ENCODE measurements at regions not wholly inside any gene's neighbourhood (a gene's known extent, or its start where the extent isn't known, plus 50 kb on each side); places are given as distances from the start of the nearest gene placed in this dataset.
"Not testable (repeated sequence)": the region's sequence is repeated elsewhere in the genome, so short reads cannot be mapped to it uniquely, and the experiment has no call there.

GRCh38 chr5:36739751-36740221 lies 133.4 kb downstream of the SLC1A3 start:
- no peak overlapping the region for H3K4me3 ChIP-seq (ENCODE audit: low read length)
- WGBS (ENCODE audit: insufficient coverage, insufficient read length) = no CpG with 5 or more reads among the region's 5 CpGs
- peaks cover 1% of the 10 kb centered on the region; the same call in 1 of the 2 replicates for H3K4me1 ChIP-seq (ENCODE audit: control insufficient read depth, insufficient read depth, low read length)
- peak; percentile 72 for DNase-seq (ENCODE audit: low read depth, low spot score)
- no peaks in the 10 kb centered on the region for H3K9me3 ChIP-seq (ENCODE audit: control insufficient read depth, insufficient read depth, low read length)
- no peaks in the 10 kb centered on the region for H3K36me3 ChIP-seq (ENCODE audit: control insufficient read depth, insufficient read depth, low read length)
- no peak overlapping the region for H3K27ac ChIP-seq (ENCODE audit: low read length)
- no peaks in the 10 kb centered on the region for H3K27me3 ChIP-seq (ENCODE audit: control insufficient read depth, insufficient read depth, low read length)

- H3K4me3 ChIP-seq (ENCODE audit: low read length) = no peak overlapping the region
- H3K27ac ChIP-seq (ENCODE audit: low read length) = no peak overlapping the region
- H3K9me3 ChIP-seq (ENCODE audit: control insufficient read depth, insufficient read depth, low read length) = no peaks in the 10 kb centered on the region
- DNase-seq (ENCODE audit: low read depth, low spot score) = no peak
- H3K36me3 ChIP-seq (ENCODE audit: control insufficient read depth, insufficient read depth, low read length) = no peaks in the 10 kb centered on the region
- H3K4me1 ChIP-seq (ENCODE audit: control insufficient read depth, insufficient read depth, low read length) = peaks cover 1% of the 10 kb centered on the region; the same call in 1 of the 2 replicates
- no CpG with 5 or more reads among the region's 8 CpGs for WGBS (ENCODE audit: insufficient coverage, insufficient read length)
- no peaks in the 10 kb centered on the region for H3K27me3 ChIP-seq (ENCODE audit: control insufficient read depth, insufficient read depth, low read length)
Observed at GRCh38 chr5:36740259-36740898, 134.0 kb downstream of the SLC1A3 start.

- no peaks in the 10 kb centered on the region for H3K36me3 ChIP-seq (ENCODE audit: control insufficient read depth, insufficient read depth, low read length)
- no peak overlapping the region for H3K4me3 ChIP-seq (ENCODE audit: low read length)
- WGBS (ENCODE audit: insufficient coverage, insufficient read length) = no CpG with 5 or more reads among the region's 7 CpGs
- H3K9me3 ChIP-seq (ENCODE audit: control insufficient read depth, insufficient read depth, low read length) = no peaks in the 10 kb centered on the region
- peaks cover 1% of the 10 kb centered on the region; the same call in 1 of the 2 replicates for H3K4me1 ChIP-seq (ENCODE audit: control insufficient read depth, insufficient read depth, low read length)
- no peak overlapping the region for H3K27ac ChIP-seq (ENCODE audit: low read length)
- no peak for DNase-seq (ENCODE audit: low read depth, low spot score)
- no peaks in the 10 kb centered on the region for H3K27me3 ChIP-seq (ENCODE audit: control insufficient read depth, insufficient read depth, low read length)
Observed at GRCh38 chr5:36741128-36741527, 134.7 kb downstream of the SLC1A3 start.

- no peaks in the 10 kb centered on the region for H3K36me3 ChIP-seq (ENCODE audit: control insufficient read depth, insufficient read depth, low read length)
- peaks cover 1% of the 10 kb centered on the region; the same call in 1 of the 2 replicates for H3K4me1 ChIP-seq (ENCODE audit: control insufficient read depth, insufficient read depth, low read length)
- H3K27me3 ChIP-seq (ENCODE audit: control insufficient read depth, insufficient read depth, low read length) = no peaks in the 10 kb centered on the region
- H3K9me3 ChIP-seq (ENCODE audit: control insufficient read depth, insufficient read depth, low read length) = no peaks in the 10 kb centered on the region
- H3K27ac ChIP-seq (ENCODE audit: low read length) = no peak overlapping the region
- peak; percentile 73 for DNase-seq (ENCODE audit: low read depth, low spot score)
- WGBS (ENCODE audit: insufficient coverage, insufficient read length) = no CpG with 5 or more reads among the region's 22 CpGs
- peak overlapping the region; percentile 74; the same call in 1 of the 2 replicates for H3K4me3 ChIP-seq (ENCODE audit: low read length)
Observed at GRCh38 chr5:36743891-36744772, 132.4 kb upstream of the NIPBL start.

GRCh38 chr5:36744773-36745589 lies 131.6 kb upstream of the NIPBL start:
- no CpG with 5 or more reads among the region's 50 CpGs for WGBS (ENCODE audit: insufficient coverage, insufficient read length)
- Histone ChIP-seq H3K9me3 (ENCODE audit: control insufficient read depth, insufficient read depth, low read length) (no peaks in the 10 kb centered on the region), H3K36me3 (ENCODE audit: control insufficient read depth, insufficient read depth, low read length) (no peaks in the 10 kb centered on the region), H3K4me1 (ENCODE audit: control insufficient read depth, insufficient read depth, low read length) (peaks cover 1% of the 10 kb centered on the region; the same call in 1 of the 2 replicates), H3K27ac (ENCODE audit: low read length) (no peak overlapping the region), H3K4me3 (ENCODE audit: low read length) (peak overlapping the region; percentile 74; the same call in 1 of the 2 replicates), H3K27me3 (ENCODE audit: control insufficient read depth, insufficient read depth, low read length) (no peaks in the 10 kb centered on the region)
- DNase-seq (ENCODE audit: low read depth, low spot score) = peak; percentile 91

GRCh38 chr5:36747794-36748193 lies 128.8 kb upstream of the NIPBL start:
- not testable (repeated sequence) for H3K36me3 ChIP-seq (ENCODE audit: control insufficient read depth, insufficient read depth, low read length); H3K9me3 ChIP-seq (ENCODE audit: control insufficient read depth, insufficient read depth, low read length); H3K4me1 ChIP-seq (ENCODE audit: control insufficient read depth, insufficient read depth, low read length); H3K27ac ChIP-seq (ENCODE audit: low read length); H3K27me3 ChIP-seq (ENCODE audit: control insufficient read depth, insufficient read depth, low read length); H3K4me3 ChIP-seq (ENCODE audit: low read length); DNase-seq (ENCODE audit: low read depth, low spot score)
- no CpG with 5 or more reads among the region's 4 CpGs for WGBS (ENCODE audit: insufficient coverage, insufficient read length)

GRCh38 chr5:36751886-36752285 lies 124.7 kb upstream of the NIPBL start:
- no peak overlapping the region for H3K27ac ChIP-seq (ENCODE audit: low read length)
- H3K4me1 ChIP-seq (ENCODE audit: control insufficient read depth, insufficient read depth, low read length) = no peaks in the 10 kb centered on the region; the same call in 1 of the 2 replicates
- no peaks in the 10 kb centered on the region for H3K9me3 ChIP-seq (ENCODE audit: control insufficient read depth, insufficient read depth, low read length)
- no peak for DNase-seq (ENCODE audit: low read depth, low spot score)
- no peaks in the 10 kb centered on the region for H3K27me3 ChIP-seq (ENCODE audit: control insufficient read depth, insufficient read depth, low read length)
- no peaks in the 10 kb centered on the region for H3K36me3 ChIP-seq (ENCODE audit: control insufficient read depth, insufficient read depth, low read length)
- no peak overlapping the region for H3K4me3 ChIP-seq (ENCODE audit: low read length)
- no CpG with 5 or more reads among the region's 1 CpG for WGBS (ENCODE audit: insufficient coverage, insufficient read length)

- Histone ChIP-seq H3K27ac (ENCODE audit: low read length) (no peak overlapping the region), H3K36me3 (ENCODE audit: control insufficient read depth, insufficient read depth, low read length) (no peaks in the 10 kb centered on the region), H3K27me3 (ENCODE audit: control insufficient read depth, insufficient read depth, low read length) (no peaks in the 10 kb centered on the region; the same call in 1 of the 2 replicates), H3K9me3 (ENCODE audit: control insufficient read depth, insufficient read depth, low read length) (no peaks in the 10 kb centered on the region), H3K4me3 (ENCODE audit: low read length) (no peak overlapping the region), H3K4me1 (ENCODE audit: control insufficient read depth, insufficient read depth, low read length) (no peaks in the 10 kb centered on the region)
- WGBS (ENCODE audit: insufficient coverage, insufficient read length) = no CpG with 5 or more reads among the region's 3 CpGs
- no peak for DNase-seq (ENCODE audit: low read depth, low spot score)
Observed at GRCh38 chr5:36755342-36755741, 121.2 kb upstream of the NIPBL start.

- no peaks in the 10 kb centered on the region; the same call in 1 of the 2 replicates for H3K27me3 ChIP-seq (ENCODE audit: control insufficient read depth, insufficient read depth, low read length)
- WGBS (ENCODE audit: insufficient coverage, insufficient read length) = no CpG with 5 or more reads among the region's 1 CpG
- no peaks in the 10 kb centered on the region for H3K9me3 ChIP-seq (ENCODE audit: control insufficient read depth, insufficient read depth, low read length)
Observed at GRCh38 chr5:36755920-36756488, 120.6 kb upstream of the NIPBL start.

More at GRCh38 chr5:36755920-36756488, 120.6 kb upstream of the NIPBL start:
- Histone ChIP-seq H3K36me3 (ENCODE audit: control insufficient read depth, insufficient read depth, low read length) (no peaks in the 10 kb centered on the region), H3K4me1 (ENCODE audit: control insufficient read depth, insufficient read depth, low read length) (no peaks in the 10 kb centered on the region), H3K4me3 (ENCODE audit: low read length) (no peak overlapping the region), H3K27ac (ENCODE audit: low read length) (no peak overlapping the region)
- DNase-seq (ENCODE audit: low read depth, low spot score) = no peak

Measured in iPS DF 6.9 (cell line).